OCI-LY1 (cell line): ENCODE measurements at regions not wholly inside any gene's neighbourhood (a gene's known extent, or its start where the extent isn't known, plus 50 kb on each side); places are given as distances from the start of the nearest gene placed in this dataset.

ENCODE experiments used
- H2AFZ ChIP-seq: fragments of 200-600 bp; sonication (generic), shearing (Covaris generic); 2 replicates; pipeline ENCODE4 v1.6.0; 2014; ENCODE audit warnings: antibody characterized with exemption, mild to moderate bottlenecking, low read length
- H3F3A ChIP-seq: fragments of 200-600 bp; sonication (generic), shearing (Covaris generic); 2 replicates; pipeline ENCODE4 v1.6.0; 2014; ENCODE audit warnings: mild to moderate bottlenecking, antibody characterized with exemption, low read length, moderate library complexity; ENCODE audit not compliant: insufficient read depth
- H3K27ac ChIP-seq: fragments of 200-600 bp; sonication (generic); 2 replicates; pipeline ENCODE4 v1.5.1; 2014; ENCODE audit warnings: low read length, mixed run types, mild to moderate bottlenecking, low read depth; ENCODE audit not compliant: poor library complexity, severe bottlenecking
- H3K27me3 ChIP-seq: fragments of 200-600 bp; sonication (generic); 2 replicates; pipeline ENCODE4 v1.6.0; 2014; ENCODE audit warnings: antibody characterized with exemption, mild to moderate bottlenecking, low read length, moderate library complexity; ENCODE audit not compliant: insufficient read depth
- H3K36me3 ChIP-seq: fragments of 200-600 bp; sonication (generic); 2 replicates; pipeline ENCODE4 v1.6.1; 2014; ENCODE audit warnings: mild to moderate bottlenecking, antibody characterized with exemption, low read length, moderate library complexity, mixed read lengths; ENCODE audit not compliant: insufficient read depth
- H3K4me1 ChIP-seq: fragments of 200-600 bp; sonication (generic); 2 replicates; pipeline ENCODE4 v1.5.1; 2014; ENCODE audit warnings: mild to moderate bottlenecking, low read length, moderate library complexity; ENCODE audit not compliant: insufficient read depth, severe bottlenecking
- H3K4me2 ChIP-seq: fragments of 200-600 bp; sonication (generic), shearing (Covaris generic); 2 replicates; pipeline ENCODE4 v1.6.1; 2014; ENCODE audit warnings: low read length
- H3K4me3 ChIP-seq: fragments of 200-600 bp; sonication (generic); 2 replicates; pipeline ENCODE4 v1.5.1; 2014; ENCODE audit warnings: low read length, low read depth, mild to moderate bottlenecking, mixed read lengths; ENCODE audit not compliant: poor library complexity, severe bottlenecking
- H3K79me2 ChIP-seq: fragments of 200-600 bp; shearing (Covaris generic); 2 replicates; pipeline ENCODE4 v1.6.1; 2016; ENCODE audit warnings: mixed run types, low read length, mixed read lengths; ENCODE audit not compliant: insufficient read depth
- H3K9ac ChIP-seq: fragments of 200-600 bp; sonication (generic), shearing (Covaris generic); 2 replicates; pipeline ENCODE4 v1.6.1; 2014; ENCODE audit warnings: mild to moderate bottlenecking, low read length, mixed read lengths
- H3K9me2 ChIP-seq: fragments of 200-600 bp; sonication (generic), shearing (Covaris generic); 2 replicates; pipeline ENCODE4 v1.6.1; 2014; ENCODE audit warnings: low read depth, mild to moderate bottlenecking, low read length, mixed read lengths
- H3K9me3 ChIP-seq: fragments of 200-600 bp; shearing (Covaris generic); 2 replicates; pipeline ENCODE4 v1.6.1; 2014; ENCODE audit warnings: low read length, mixed read lengths
- H4K20me1 ChIP-seq: fragments of 200-600 bp; sonication (generic), shearing (Covaris generic); 2 replicates; pipeline ENCODE4 v1.6.0; 2016; ENCODE audit warnings: mild to moderate bottlenecking, low read length; ENCODE audit not compliant: insufficient read depth
- CTCF ChIP-seq: fragments of 200-600 bp; sonication (generic), shearing (Covaris generic); IDR thresholded peaks from 2 replicates; pipeline ENCODE4 v1.5.1; 2017; ENCODE audit warnings: mild to moderate bottlenecking, antibody characterized with exemption, low read length, moderate library complexity, mixed read lengths
- EZH2 ChIP-seq: fragments of 200-600 bp; sonication (generic), shearing (Covaris generic); IDR thresholded peaks from 2 replicates; pipeline ENCODE4 v1.8.0; 2017; ENCODE audit warnings: borderline replicate concordance, mixed run types, mild to moderate bottlenecking, antibody characterized with exemption, low read length, moderate library complexity, mixed read lengths

DNA sequence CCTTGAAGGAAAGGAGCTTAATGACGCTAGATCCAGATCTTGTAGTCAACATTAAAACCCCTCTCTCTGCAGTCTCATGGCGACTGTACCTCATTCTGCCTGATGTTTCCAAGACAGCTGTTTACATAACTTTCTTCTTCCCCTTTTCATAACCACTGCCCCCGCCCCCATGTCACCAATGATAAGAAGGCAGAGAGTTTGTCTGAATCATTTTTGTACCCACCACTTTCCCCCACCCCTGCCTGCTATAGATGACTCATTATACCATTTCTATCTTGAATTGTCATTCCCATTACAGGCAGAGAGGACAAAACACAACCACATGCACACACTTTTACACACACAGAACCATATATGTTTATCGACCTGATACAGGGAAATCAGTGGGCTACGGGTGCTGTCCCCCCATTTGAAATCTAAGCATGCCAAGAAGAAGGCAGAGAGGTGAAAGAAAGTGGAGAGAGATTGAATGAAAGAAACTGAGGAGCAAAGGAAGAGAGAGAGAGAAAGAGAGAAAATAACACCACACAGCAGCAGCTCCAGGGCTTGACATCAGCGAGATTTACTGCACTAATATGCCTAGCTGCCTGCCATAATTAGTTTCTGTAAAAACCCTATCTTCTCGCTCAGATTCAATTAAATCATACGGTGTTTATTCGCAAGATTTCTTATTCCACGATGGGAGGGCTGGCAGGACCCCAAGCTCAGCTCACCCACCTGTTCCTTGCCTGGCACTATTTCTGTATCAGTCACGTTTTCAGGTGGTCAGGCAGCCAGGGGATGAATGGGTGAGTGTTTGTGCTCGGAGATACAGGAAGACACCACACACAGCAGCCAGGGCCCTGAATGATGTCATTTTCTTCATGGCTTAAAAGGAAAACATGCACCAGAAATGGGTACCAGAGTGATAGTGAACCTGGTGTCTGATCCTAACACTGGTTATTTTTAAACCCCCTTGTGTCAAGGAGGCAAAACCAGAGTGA is 114.3 kb upstream of the SERP2 start:
- peak overlapping the region; percentile 85 for H3K27ac ChIP-seq
- 0 out of 2 replicates have a peak overlapping the region, but pooled peaks have one; percentile 26 for H2AFZ ChIP-seq
- no peaks in the 10 kb centered on the region for H3F3A ChIP-seq
- H4K20me1 ChIP-seq, result no peaks in the 10 kb centered on the region
- H3K36me3 ChIP-seq, result no peaks in the 10 kb centered on the region
- peaks cover 30% of the 10 kb centered on the region for H3K4me1 ChIP-seq
- TF ChIP-seq CTCF (no peak), EZH2 (no peak)
- H3K9me3 ChIP-seq, result no peaks in the 10 kb centered on the region
- H3K4me3 ChIP-seq, result peak overlapping the region; percentile 41
- H3K9me2 ChIP-seq, result no peaks in the 10 kb centered on the region
- no peaks in the 10 kb centered on the region for H3K79me2 ChIP-seq
- peak overlapping the region; percentile 59 for H3K4me2 ChIP-seq
- H3K9ac ChIP-seq, result peak overlapping the region; percentile 35; the same call in 1 of the 2 replicates
- no peaks in the 10 kb centered on the region for H3K27me3 ChIP-seq

DNA sequence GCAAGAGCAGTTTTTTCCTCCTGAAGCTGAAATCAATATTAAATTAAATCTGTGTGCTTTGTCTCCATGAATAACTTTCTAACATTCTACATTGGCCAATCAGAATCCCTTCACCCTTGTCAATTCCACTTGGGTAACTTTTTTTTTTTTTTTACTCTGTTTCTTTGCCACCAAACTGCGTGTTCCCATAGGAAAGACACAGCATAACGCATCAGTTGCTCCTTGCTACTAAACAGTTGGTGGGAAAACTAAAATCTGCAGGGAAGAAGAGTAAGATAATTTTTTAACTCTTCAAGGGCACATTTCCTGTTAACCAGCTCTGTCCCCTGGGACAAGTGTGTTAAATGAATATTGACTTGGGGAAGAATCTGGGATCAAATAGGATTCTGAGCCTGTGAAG is 113.3 kb upstream of the SERP2 start:
- H4K20me1 ChIP-seq, result no peaks in the 10 kb centered on the region
- H3K36me3 ChIP-seq, result no peaks in the 10 kb centered on the region
- peak overlapping the region; percentile 59; the same call in 1 of the 2 replicates for H3K4me2 ChIP-seq
- H2AFZ ChIP-seq, result no peak overlapping the region
- H3K27ac ChIP-seq, result peak overlapping the region; percentile 85
- H3K27me3 ChIP-seq, result no peaks in the 10 kb centered on the region
- peaks cover 30% of the 10 kb centered on the region for H3K4me1 ChIP-seq
- H3K9ac ChIP-seq, result peak overlapping the region; percentile 14; the same call in 1 of the 2 replicates
- TF ChIP-seq EZH2 (no peak), CTCF (no peak)
- no peaks in the 10 kb centered on the region for H3K9me2 ChIP-seq
- no peaks in the 10 kb centered on the region for H3K79me2 ChIP-seq
- H3K4me3 ChIP-seq, result no peak overlapping the region
- no peaks in the 10 kb centered on the region for H3F3A ChIP-seq
- H3K9me3 ChIP-seq, result no peaks in the 10 kb centered on the region

GRCh38 chr13:44263751-44264620 is 109.6 kb upstream of the SERP2 start:
- H3K36me3 ChIP-seq, result no peaks in the 10 kb centered on the region
- H4K20me1 ChIP-seq, result no peaks in the 10 kb centered on the region
- no peak overlapping the region for H2AFZ ChIP-seq
- no peak overlapping the region for H3K4me2 ChIP-seq
- H3K27me3 ChIP-seq, result no peaks in the 10 kb centered on the region
- no peaks in the 10 kb centered on the region for H3K9me2 ChIP-seq
- H3K9me3 ChIP-seq, result no peaks in the 10 kb centered on the region
- TF ChIP-seq CTCF, result no peak
- no peak for TF ChIP-seq EZH2
- no peak overlapping the region for H3K27ac ChIP-seq
- no peaks in the 10 kb centered on the region for H3K79me2 ChIP-seq
- peaks cover 22% of the 10 kb centered on the region for H3K4me1 ChIP-seq
- no peak overlapping the region for H3K9ac ChIP-seq
- no peaks in the 10 kb centered on the region for H3F3A ChIP-seq
- no peak overlapping the region for H3K4me3 ChIP-seq
